Activated CD4-positive, alpha-beta T cell treated with anti-CD3 and anti-CD28 coated beads for 24 hours (primary cell): ENCODE measurements at regions not wholly inside any gene's neighbourhood (a gene's known extent, or its start where the extent isn't known, plus 50 kb on each side); places are given as distances from the start of the nearest gene placed in this dataset.
"Not testable (repeated sequence)": the region's sequence is repeated elsewhere in the genome, so short reads cannot be mapped to it uniquely, and the experiment has no call there.

Experiments used
- DNase-seq, 2 donors: peaks; one replicate each; pipeline ENCODE4 v3.0.0-alpha.2; 2020; ENCODE audit warnings: low read depth in 2 of 2

- no peak for DNase-seq
Observed at GRCh38 chr5:156037151-156037909, 289.6 kb upstream of the SGCD start.

GRCh38 chr5:156042726-156043125 is 284.2 kb upstream of the SGCD start:
- no peak for DNase-seq

- DNase-seq, result no peak
Observed at GRCh38 chr5:156043351-156043750, 283.6 kb upstream of the SGCD start.

GRCh38 chr5:156051972-156052371 is 275.0 kb upstream of the SGCD start:
- DNase-seq, result no peak

GRCh38 chr5:156052656-156053055 is 274.3 kb upstream of the SGCD start:
- DNase-seq, result no peak

GRCh38 chr5:156053056-156053455 is 273.9 kb upstream of the SGCD start:
- no peak for DNase-seq

- DNase-seq, result no peak
Observed at GRCh38 chr5:156076912-156077311, 250.1 kb upstream of the SGCD start.

- no peak for DNase-seq
Observed at GRCh38 chr5:156087577-156088110, 239.3 kb upstream of the SGCD start.

GRCh38 chr5:156089955-156090940 is 236.7 kb upstream of the SGCD start:
- not testable (repeated sequence) for DNase-seq

- no peak for DNase-seq
Observed at GRCh38 chr5:156093024-156093423, 233.9 kb upstream of the SGCD start.

- no peak for DNase-seq
Observed at GRCh38 chr5:156094001-156094400, 233.0 kb upstream of the SGCD start.

GRCh38 chr5:156095709-156096241 is 231.2 kb upstream of the SGCD start:
- DNase-seq, result no peak

GRCh38 chr5:156096259-156096658 is 230.7 kb upstream of the SGCD start:
- no peak for DNase-seq

GRCh38 chr5:156103155-156103885 is 223.6 kb upstream of the SGCD start:
- DNase-seq, result no peak

- DNase-seq, result no peak
Observed at GRCh38 chr5:156109317-156110023, 217.5 kb upstream of the SGCD start.

- DNase-seq, result no peak
Observed at GRCh38 chr5:156119692-156120091, 207.3 kb upstream of the SGCD start.

- no peak for DNase-seq
Observed at GRCh38 chr5:156120777-156121176, 206.2 kb upstream of the SGCD start.

GRCh38 chr5:156121234-156121633 is 205.7 kb upstream of the SGCD start:
- no peak for DNase-seq

GRCh38 chr5:156121882-156122281 is 205.1 kb upstream of the SGCD start:
- DNase-seq, result no peak

GRCh38 chr5:156124708-156125107 is 202.3 kb upstream of the SGCD start:
- DNase-seq, result no peak

GRCh38 chr5:156125118-156125517 is 201.8 kb upstream of the SGCD start:
- no peak for DNase-seq
